ENCODE measurements at regions not wholly inside any gene's neighbourhood (a gene's known extent, or its start where the extent isn't known, plus 50 kb on each side); places are given as distances from the start of the nearest gene placed in this dataset.

DNA sequence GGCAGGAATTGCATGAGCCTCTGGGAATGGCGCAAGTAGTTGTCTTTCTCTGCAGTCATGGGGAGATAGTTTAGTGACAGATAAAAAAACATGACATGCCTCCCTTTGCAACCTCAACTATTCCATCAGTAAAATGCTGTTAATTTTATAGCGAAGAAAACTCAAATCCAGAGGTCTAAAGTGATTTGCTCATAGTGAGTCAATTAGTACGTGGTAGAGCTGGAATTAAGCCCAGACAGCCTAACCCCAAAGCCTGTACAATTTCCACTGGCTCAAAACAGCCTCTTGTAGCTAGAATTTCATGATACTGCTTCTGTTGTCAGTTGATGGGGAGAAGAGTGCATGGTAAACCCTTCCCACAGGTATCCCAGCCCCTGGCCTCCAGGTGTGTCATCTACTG lies 81.3 kb upstream of the TRPC5 start:
- H3K79me2 ChIP-seq = no peaks in the 10 kb centered on the region
- TF ChIP-seq, protein P1, sequence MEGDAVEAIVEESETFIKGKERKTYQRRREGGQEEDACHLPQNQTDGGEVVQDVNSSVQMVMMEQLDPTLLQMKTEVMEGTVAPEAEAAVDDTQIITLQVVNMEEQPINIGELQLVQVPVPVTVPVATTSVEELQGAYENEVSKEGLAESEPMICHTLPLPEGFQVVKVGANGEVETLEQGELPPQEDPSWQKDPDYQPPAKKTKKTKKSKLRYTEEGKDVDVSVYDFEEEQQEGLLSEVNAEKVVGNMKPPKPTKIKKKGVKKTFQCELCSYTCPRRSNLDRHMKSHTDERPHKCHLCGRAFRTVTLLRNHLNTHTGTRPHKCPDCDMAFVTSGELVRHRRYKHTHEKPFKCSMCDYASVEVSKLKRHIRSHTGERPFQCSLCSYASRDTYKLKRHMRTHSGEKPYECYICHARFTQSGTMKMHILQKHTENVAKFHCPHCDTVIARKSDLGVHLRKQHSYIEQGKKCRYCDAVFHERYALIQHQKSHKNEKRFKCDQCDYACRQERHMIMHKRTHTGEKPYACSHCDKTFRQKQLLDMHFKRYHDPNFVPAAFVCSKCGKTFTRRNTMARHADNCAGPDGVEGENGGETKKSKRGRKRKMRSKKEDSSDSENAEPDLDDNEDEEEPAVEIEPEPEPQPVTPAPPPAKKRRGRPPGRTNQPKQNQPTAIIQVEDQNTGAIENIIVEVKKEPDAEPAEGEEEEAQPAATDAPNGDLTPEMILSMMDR (IDR thresholded peaks at IDR 0.05) = no peak

DNA sequence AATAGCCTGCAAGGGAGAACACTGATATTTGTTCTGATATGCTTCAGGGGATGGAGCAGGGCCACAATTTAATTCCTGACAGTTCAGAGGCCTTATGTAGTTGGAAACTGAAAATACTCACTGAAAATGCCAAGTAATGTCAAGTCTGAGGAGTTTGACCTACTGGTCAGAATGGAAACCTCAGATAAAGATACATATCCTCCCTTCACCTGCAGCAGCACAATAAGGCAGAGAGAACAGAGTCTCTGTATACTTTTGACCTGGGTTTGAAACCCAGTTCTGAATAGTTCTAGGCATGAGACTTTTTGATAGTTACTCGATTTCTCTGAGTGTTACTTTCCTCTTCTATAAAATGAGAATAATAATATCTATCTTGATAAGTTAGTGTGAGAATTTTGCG lies 65.8 kb upstream of the TRPC5 start:
- no peaks in the 10 kb centered on the region for H3K9me3 ChIP-seq (ENCODE audit: control insufficient read depth, low read length)
- H3K27me3 ChIP-seq (ENCODE audit: control insufficient read depth, insufficient read depth, low read length) = no peaks in the 10 kb centered on the region
- H3K36me3 ChIP-seq (ENCODE audit: control insufficient read depth, insufficient read depth, low read length) = no peaks in the 10 kb centered on the region
- no peak overlapping the region for H2AFZ ChIP-seq
- no peaks in the 10 kb centered on the region for H3K4me1 ChIP-seq
- TF ChIP-seq, protein P1 (IDR thresholded peaks at IDR 0.05) = no peak
- no peak overlapping the region for H3K9ac ChIP-seq
- H3K4me2 ChIP-seq (ENCODE audit: low read length) = no peak overlapping the region
- H3K4me3 ChIP-seq (ENCODE audit: low read depth, low read length) = no peak overlapping the region
- no peak overlapping the region for H3K27ac ChIP-seq
- no peaks in the 10 kb centered on the region for H3K79me2 ChIP-seq

More for the DNA sequence above, 81.3 kb upstream of the TRPC5 start:
- no peaks in the 10 kb centered on the region for H3K9me3 ChIP-seq (ENCODE audit: control insufficient read depth, low read length)
- H3K4me3 ChIP-seq (ENCODE audit: low read depth, low read length) = no peak overlapping the region
- no peak overlapping the region for H2AFZ ChIP-seq
- H3K27ac ChIP-seq = no peak overlapping the region
- H3K4me1 ChIP-seq = no peaks in the 10 kb centered on the region
- no peak overlapping the region for H3K9ac ChIP-seq
- no peak overlapping the region for H3K4me2 ChIP-seq (ENCODE audit: low read length)
- no peaks in the 10 kb centered on the region for H3K36me3 ChIP-seq (ENCODE audit: control insufficient read depth, insufficient read depth, low read length)
- no peaks in the 10 kb centered on the region for H3K27me3 ChIP-seq (ENCODE audit: control insufficient read depth, insufficient read depth, low read length)

DNA sequence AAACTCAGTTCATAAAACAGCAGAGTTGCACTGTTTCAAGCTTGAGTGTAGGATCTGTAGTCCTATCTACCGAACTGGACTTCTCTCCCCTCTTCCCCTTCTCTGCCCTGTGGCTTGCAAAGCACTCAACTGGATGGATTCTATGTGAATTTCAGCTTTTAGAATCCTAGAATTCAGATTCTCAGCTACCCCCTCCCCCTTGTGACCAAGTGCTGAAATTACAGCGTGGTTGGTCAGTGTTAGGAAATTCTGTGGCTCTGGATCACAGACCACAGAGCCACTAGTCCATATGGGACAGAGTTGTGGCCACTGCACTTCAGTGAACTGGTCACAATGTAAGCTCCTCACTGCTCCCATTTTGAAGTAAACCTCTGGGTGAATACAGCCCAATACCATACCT lies 64.6 kb upstream of the TRPC5 start:
- no peaks in the 10 kb centered on the region for H3K9me3 ChIP-seq (ENCODE audit: control insufficient read depth, low read length)
- H3K4me2 ChIP-seq (ENCODE audit: low read length) = no peak overlapping the region
- no peaks in the 10 kb centered on the region for H3K79me2 ChIP-seq
- no peaks in the 10 kb centered on the region for H3K36me3 ChIP-seq (ENCODE audit: control insufficient read depth, insufficient read depth, low read length)
- H3K27me3 ChIP-seq (ENCODE audit: control insufficient read depth, insufficient read depth, low read length) = no peaks in the 10 kb centered on the region
- TF ChIP-seq, protein P1 (IDR thresholded peaks at IDR 0.05) = peak; percentile 15
- H3K27ac ChIP-seq = no peak overlapping the region
- H2AFZ ChIP-seq = no peak overlapping the region
- no peak overlapping the region for H3K4me3 ChIP-seq (ENCODE audit: low read depth, low read length)
- no peaks in the 10 kb centered on the region for H3K4me1 ChIP-seq
- no peak overlapping the region for H3K9ac ChIP-seq

DNA sequence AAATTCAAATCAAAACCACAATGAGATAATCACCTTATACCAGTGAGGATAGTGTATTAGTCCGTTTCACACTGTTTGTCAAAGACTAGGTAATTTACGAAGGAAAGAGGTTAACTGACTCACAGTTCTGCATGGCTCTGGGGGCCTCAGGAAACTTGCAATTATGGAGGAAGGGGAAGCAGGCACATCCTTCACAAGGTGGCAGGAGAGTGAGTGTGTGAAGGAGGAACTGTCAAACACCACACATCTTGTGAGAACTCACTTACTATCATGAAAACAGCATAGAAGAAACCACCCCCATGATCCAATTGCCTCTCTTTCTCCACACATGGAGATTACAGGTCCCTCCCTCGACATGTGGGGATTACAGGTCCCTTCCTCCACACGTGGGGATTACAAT lies 54.7 kb upstream of the TRPC5 start:
- Histone ChIP-seq H3K27ac (no peak overlapping the region), H3K36me3 (ENCODE audit: control insufficient read depth, insufficient read depth, low read length) (no peaks in the 10 kb centered on the region), H3K9me3 (ENCODE audit: control insufficient read depth, low read length) (no peaks in the 10 kb centered on the region), H3K27me3 (ENCODE audit: control insufficient read depth, insufficient read depth, low read length) (no peaks in the 10 kb centered on the region), H2AFZ (no peak overlapping the region), H3K79me2 (no peaks in the 10 kb centered on the region), H3K4me2 (ENCODE audit: low read length) (no peak overlapping the region), H3K4me3 (ENCODE audit: low read depth, low read length) (no peak overlapping the region), H3K9ac (no peak overlapping the region), H3K4me1 (no peaks in the 10 kb centered on the region)
- TF ChIP-seq, protein P1 (IDR thresholded peaks at IDR 0.05) = no peak
